HCT116 (cell line): ENCODE measurements at regions not wholly inside any gene's neighbourhood (a gene's known extent, or its start where the extent isn't known, plus 50 kb on each side); places are given as distances from the start of the nearest gene placed in this dataset.

Experiments
- ATAC-seq: fragments of 200-7000 bp; cut with Tn5 transposase; 2 replicates; pipeline ENCODE4 v1.9.1; 2020; ENCODE audit warnings: mild to moderate bottlenecking, moderate library complexity
- BruUV-seq: library from RNA; stranded (reverse); fragments of 400-500 nt; replicated peaks from 2 replicates; lab custom pipeline; 2021; lab: Mats Ljungman, UMichigan
- CTCF ChIA-PET: fragments of 300-600 bp; sonication (Branson Sonifier 250); formaldehyde crosslinking; loops from one replicate; lab custom pipeline; 2021; ENCODE audit warnings: antibody characterized with exemption; lab: Charles Lee
- POLR2A ChIA-PET: fragments of 300-600, 350-600 bp; sonication (Branson Sonifier 250); formaldehyde crosslinking; loops from one replicate; lab custom pipeline; 2021; ENCODE audit warnings: antibody characterized with exemption; lab: Charles Lee
- RAD21 ChIA-PET, 2 experiments: fragments of 300-600 bp; sonication (Branson Sonifier 250); formaldehyde crosslinking; loops; one replicate each; lab custom pipeline; 2023; ENCODE audit warnings: low total read pairs in 2 of 2; ENCODE audit not compliant: uncharacterized antibody in 2 of 2, unreplicated experiment in 2 of 2, low non-redundant PET in 1 of 2; lab: Charles Lee
- DNase-seq: peaks from one replicate; pipeline ENCODE4 v3.0.0-alpha.2; 2010; ENCODE audit warnings: low read depth, low spot score
- H2AFZ ChIP-seq: fragments of 200-600 bp; shearing (Covaris generic), sonication (generic); 2 replicates; pipeline ENCODE4 v1.6.1; 2017; ENCODE audit warnings: low read depth, mixed run types, mixed read lengths, antibody characterized with exemption, low read length; ENCODE audit not compliant: poor library complexity, severe bottlenecking
- H3K27ac ChIP-seq: 2 replicates; pipeline ENCODE4 v1.5.1; 2012; ENCODE audit warnings: low read depth, low read length
- H3K27me3 ChIP-seq: fragments of 200-600 bp; sonication (generic); 2 replicates; pipeline ENCODE4 v1.6.1; 2016; ENCODE audit warnings: mixed run types, low read length, mixed read lengths; ENCODE audit not compliant: insufficient read depth
- H3K36me3 ChIP-seq, 2 experiments: fragments of 200-500 bp in 1 of 2; fragments of 200-600 bp in 1 of 2; sonication (Bioruptor generic) in 1 of 2; sonication (generic) in 1 of 2; 2 replicates each; pipeline versions ENCODE4 v1.5.1 to v1.6.1; 2014 to 2016; ENCODE audit warnings: low read length in 2 of 2, inconsistent platforms in 1 of 2, mixed read lengths in 1 of 2, mixed run types in 1 of 2; ENCODE audit not compliant: insufficient read depth in 2 of 2, control insufficient read depth in 1 of 2
- H3K4me1 ChIP-seq, 2 experiments: fragments of 200-600 bp in 1 of 2; sonication (generic) in 1 of 2; 2 replicates each; pipeline versions ENCODE4 v1.5.1 to v1.6.1; 2012 to 2017; ENCODE audit warnings: low read length in 2 of 2, inconsistent platforms in 1 of 2, mild to moderate bottlenecking in 1 of 2, mixed read lengths in 1 of 2, mixed run types in 1 of 2, moderate library complexity in 1 of 2; ENCODE audit not compliant: insufficient read depth in 2 of 2, control insufficient read depth in 1 of 2
- H3K4me2 ChIP-seq: fragments of 200-600 bp; sonication (generic); 2 replicates; pipeline ENCODE4 v1.6.1; 2017; ENCODE audit warnings: mixed run types, low read length, mixed read lengths
- H3K4me3 ChIP-seq, 2 experiments: fragments of 200-600 bp in 1 of 2; sonication (generic) in 1 of 2; replicated peaks in 1 of 2; 2 replicates each; pipeline ENCODE4 v1.5.1; 2011 to 2016; ENCODE audit warnings: low read length in 2 of 2, control low read depth in 1 of 2, low read depth in 1 of 2, mild to moderate bottlenecking in 1 of 2, mixed read lengths in 1 of 2, mixed run types in 1 of 2
- H3K79me2 ChIP-seq: fragments of 200-600 bp; sonication (generic); 2 replicates; pipeline ENCODE4 v1.6.1; 2017; ENCODE audit warnings: mild to moderate bottlenecking, mixed run types, low read length, moderate library complexity, mixed read lengths; ENCODE audit not compliant: insufficient read depth
- H3K9ac ChIP-seq: fragments of 200-600 bp; sonication (generic); 2 replicates; pipeline ENCODE4 v1.6.1; 2016; ENCODE audit warnings: low read length, mixed read lengths
- H3K9me2 ChIP-seq: fragments of 200-600 bp; sonication (generic), shearing (Covaris generic); 2 replicates; pipeline ENCODE4 v1.6.1; 2017; ENCODE audit warnings: mixed run types, mild to moderate bottlenecking, moderate library complexity; ENCODE audit not compliant: insufficient read depth
- H3K9me3 ChIP-seq, 2 experiments: fragments of 200-500 bp in 1 of 2; fragments of 200-600 bp in 1 of 2; sonication (Bioruptor generic) in 1 of 2; sonication (generic) in 1 of 2; 2 replicates each; pipeline ENCODE4 v1.6.1; 2014 to 2017; ENCODE audit warnings: low read length in 2 of 2, mixed read lengths in 2 of 2, inconsistent platforms in 1 of 2, low read depth in 1 of 2, mild to moderate bottlenecking in 1 of 2, mixed run types in 1 of 2, moderate library complexity in 1 of 2; ENCODE audit not compliant: control insufficient read depth in 1 of 2, insufficient read depth in 1 of 2
- H4K20me1 ChIP-seq: fragments of 200-600 bp; sonication (generic), shearing (Covaris generic); 2 replicates; pipeline ENCODE4 v1.6.1; 2017; ENCODE audit warnings: mixed run types, mild to moderate bottlenecking, moderate library complexity; ENCODE audit not compliant: insufficient read depth
- ATF3 ChIP-seq: IDR thresholded peaks from 2 replicates; pipeline ENCODE4 v1.6.1; 2012
- ELF1 ChIP-seq: IDR thresholded peaks from 2 replicates; pipeline ENCODE4 v1.6.1; 2012; ENCODE audit warnings: low read depth, borderline replicate concordance
- FOSL1 ChIP-seq: IDR thresholded peaks from 2 replicates; pipeline ENCODE4 v1.6.1; 2012; ENCODE audit warnings: low read depth
- JUND ChIP-seq: IDR thresholded peaks from 2 replicates; pipeline ENCODE4 v1.6.1; 2012
- POLR2AphosphoS5 ChIP-seq: IDR thresholded peaks from 2 replicates; pipeline ENCODE4 v1.6.1; 2011; ENCODE audit warnings: mild to moderate bottlenecking, low read depth, low read length, moderate library complexity
- SP1 ChIP-seq: IDR thresholded peaks from 2 replicates; pipeline ENCODE4 v1.6.1; 2012; ENCODE audit warnings: low read depth
- SRF ChIP-seq: IDR thresholded peaks from 2 replicates; pipeline ENCODE4 v1.6.1; 2012; ENCODE audit warnings: low read depth
- TCF7L2 ChIP-seq: IDR thresholded peaks from 2 replicates; pipeline ENCODE4 v1.7.0; 2011; ENCODE audit warnings: borderline replicate concordance, inconsistent platforms; ENCODE audit not compliant: insufficient read depth, insufficient read length; ENCODE audit errors: extremely low read depth
- ZBTB33 ChIP-seq: IDR thresholded peaks from 2 replicates; pipeline ENCODE4 v1.6.1; 2011; ENCODE audit warnings: mild to moderate bottlenecking, low read length, moderate library complexity; ENCODE audit not compliant: insufficient replicate concordance; ENCODE audit errors: extremely low read depth
- intact Hi-C: fragments of 100-400 bp; cut with micrococcal nuclease; formaldehyde crosslinking; loops from 2 replicates; pipeline ENCODE4 v1.10.0; 2022

- no peak for TF ChIP-seq ZBTB33
Measured at GRCh38 chr6:146944077-146944476, 260.1 kb upstream of the STXBP5 start (continued).

GRCh38 chr6:146944809-146945208 is 259.4 kb upstream of the STXBP5 start:
- no peaks in the 10 kb centered on the region for H3K9me3 ChIP-seq
- intact Hi-C loops, result no loop called here
- no peak for TF ChIP-seq ATF3
- no peaks in the 10 kb centered on the region for H3K36me3 ChIP-seq
- no peak for ATAC-seq
- RAD21 ChIA-PET, result no interaction called here
- no peaks in the 10 kb centered on the region for H3K4me1 ChIP-seq
- CTCF ChIA-PET, result no interaction called here
- no peak for DNase-seq
- H2AFZ ChIP-seq, result no peak overlapping the region
- no peak overlapping the region for H3K4me3 ChIP-seq
- H3K27me3 ChIP-seq, result no peaks in the 10 kb centered on the region
- H4K20me1 ChIP-seq, result no peaks in the 10 kb centered on the region
- H3K9ac ChIP-seq, result no peak overlapping the region
- no peak overlapping the region for H3K4me2 ChIP-seq
- no peak overlapping the region for H3K27ac ChIP-seq
- H3K9me2 ChIP-seq, result no peaks in the 10 kb centered on the region
- no peaks in the 10 kb centered on the region for H3K79me2 ChIP-seq
- no TSS peak for BruUV-seq
- POLR2A ChIA-PET, result no interaction called here

- RAD21 ChIA-PET, result no interaction called here
- Histone ChIP-seq H3K9me2 (no peaks in the 10 kb centered on the region), H3K9me3 (no peaks in the 10 kb centered on the region), H3K9ac (no peak overlapping the region), H4K20me1 (no peaks in the 10 kb centered on the region), H3K36me3 (no peaks in the 10 kb centered on the region)
- ATAC-seq, result no peak
- POLR2A ChIA-PET, result no interaction called here
- TF ChIP-seq JUND (no peak), POLR2AphosphoS5 (no peak), TCF7L2 (no peak), SP1 (no peak), ELF1 (no peak), SRF (no peak), FOSL1 (no peak)
- TF ChIP-seq, all 23 proteins: peak for 0
- Histone ChIP-seq H3K27me3 (no peaks in the 10 kb centered on the region), H3K27ac (no peak overlapping the region), H3K4me3 (no peak overlapping the region), H3K79me2 (no peaks in the 10 kb centered on the region), H2AFZ (no peak overlapping the region), H3K4me2 (no peak overlapping the region), H3K4me1 (no peaks in the 10 kb centered on the region)
- no TSS peak for BruUV-seq
- no peak for DNase-seq
- CTCF ChIA-PET, result no interaction called here
- intact Hi-C loops, result no loop called here
Measured at GRCh38 chr6:146946559-146946958, 257.7 kb upstream of the STXBP5 start.
